K562 (cell line): ENCODE measurements at regions not wholly inside any gene's neighbourhood (a gene's known extent, or its start where the extent isn't known, plus 50 kb on each side); places are given as distances from the start of the nearest gene placed in this dataset.

Experiments
- ATAC-seq: fragments of 200-7000 bp; cut with Tn5 transposase; 3 replicates; pipeline ENCODE4 v1.9.1; 2020; ENCODE audit warnings: moderate library complexity
- BruUV-seq: library from RNA; stranded (reverse); fragments of 400-500 nt; replicated peaks from 2 replicates; lab custom pipeline; 2021; lab: Mats Ljungman, UMichigan
- CTCF ChIA-PET: fragments of 300-600 bp; formaldehyde crosslinking; extraction: SDS; loops from one replicate; lab custom pipeline; 2021; ENCODE audit warnings: low intra/inter-chr PET ratio; lab: Yijun Ruan, JAX
- POLR2A ChIA-PET: fragments of 300-600, 350-650 bp; sonication (Branson Sonifier 250); formaldehyde crosslinking; extraction: SDS; loops from one replicate; lab custom pipeline; 2021; ENCODE audit warnings: antibody characterized with exemption, inconsistent platforms; lab: Yijun Ruan, JAX
- DNase-seq, 4 experiments: peaks; one replicate each; pipeline versions ENCODE4 v3.0.0 to v3.0.0-alpha.2; 2011 to 2018; ENCODE audit warnings: low spot score in 3 of 4, mixed read lengths in 3 of 4; ENCODE audit errors: extremely low read depth in 1 of 4
- FAIRE-seq: peaks from 2 replicates; lab custom pipeline; 2011; peaks lifted over from hg19 to GRCh38; lab: Jason Lieb, UNC
- H2AFZ ChIP-seq: 2 replicates; pipeline ENCODE4 v1.6.0; 2011; ENCODE audit warnings: low read depth, low read length, control low read depth, inconsistent platforms
- H3K27ac ChIP-seq: fragments of 200-600 bp; 3 replicates; pipeline ENCODE4 v1.8.0; 2011; ENCODE audit warnings: low read depth, mild to moderate bottlenecking, control low read depth, inconsistent platforms, low read length, moderate library complexity, mixed read lengths; ENCODE audit errors: extremely low read depth
- H3K27me3 ChIP-seq, 2 experiments: fragments of 300-600 bp in 1 of 2; 2 replicates in 1 of 2; 3 replicates in 1 of 2; pipeline versions ENCODE4 v1.6.0 to v1.8.0; 2011; ENCODE audit warnings: inconsistent platforms in 2 of 2, low read length in 2 of 2, mild to moderate bottlenecking in 1 of 2, mixed read lengths in 1 of 2, moderate library complexity in 1 of 2; ENCODE audit not compliant: control insufficient read depth in 2 of 2, insufficient read depth in 2 of 2
- H3K36me3 ChIP-seq: fragments of 300-600 bp; 3 replicates; pipeline ENCODE4 v1.8.0; 2011; ENCODE audit warnings: mild to moderate bottlenecking, low read length, inconsistent platforms; ENCODE audit not compliant: control insufficient read depth, insufficient read depth
- H3K4me1 ChIP-seq, 2 experiments: fragments of 200-600 bp in 1 of 2; replicated peaks in 1 of 2; 2 replicates in 1 of 2; 3 replicates in 1 of 2; pipeline versions ENCODE4 v1.5.1 to v1.8.0; 2011; ENCODE audit warnings: inconsistent platforms in 2 of 2, low read length in 2 of 2, mild to moderate bottlenecking in 1 of 2, mixed read lengths in 1 of 2, moderate library complexity in 1 of 2; ENCODE audit not compliant: control insufficient read depth in 2 of 2, insufficient read depth in 2 of 2
- H3K4me2 ChIP-seq: 2 replicates; pipeline ENCODE4 v1.6.1; 2011; ENCODE audit warnings: low read length, control low read depth, inconsistent platforms, mixed read lengths; ENCODE audit not compliant: insufficient read depth
- H3K4me3 ChIP-seq: fragments of 200-600 bp; sonication (generic), shearing (Covaris generic); 2 replicates; pipeline ENCODE4 v1.5.1; 2016; ENCODE audit warnings: control low read depth, inconsistent platforms
- H3K79me2 ChIP-seq: fragments of 200-600 bp; 3 replicates; pipeline ENCODE4 v1.8.0; 2011; ENCODE audit warnings: low read length, inconsistent platforms; ENCODE audit not compliant: control insufficient read depth, insufficient read depth
- H3K9ac ChIP-seq, 2 experiments: 2 replicates each; pipeline versions ENCODE4 v1.6.0 to v1.6.1; 2011; ENCODE audit warnings: low read depth in 2 of 2, low read length in 2 of 2, control low read depth in 1 of 2, inconsistent platforms in 1 of 2, mild to moderate bottlenecking in 1 of 2, mixed read lengths in 1 of 2; ENCODE audit not compliant: insufficient read depth in 1 of 2
- H3K9me1 ChIP-seq: one replicate; pipeline ENCODE4 v1.6.0; 2011; ENCODE audit warnings: inconsistent platforms, mild to moderate bottlenecking, low read length, moderate library complexity; ENCODE audit not compliant: control insufficient read depth, insufficient read depth
- H3K9me3 ChIP-seq: replicated peaks from 2 replicates; pipeline ENCODE4 v1.5.1; 2011; ENCODE audit warnings: low read depth, low read length, inconsistent platforms; ENCODE audit not compliant: control insufficient read depth, insufficient read depth
- H4K20me1 ChIP-seq: replicated peaks from 2 replicates; pipeline ENCODE4 v1.6.1; 2011; ENCODE audit warnings: low read length, inconsistent platforms, mixed read lengths; ENCODE audit not compliant: control insufficient read depth, insufficient read depth
- CEBPG ChIP-seq, 3 experiments: fragments of 200-800 bp in 1 of 3; sonication (Bioruptor generic) in 1 of 3; sonication (generic) in 1 of 3; formaldehyde crosslinking in 1 of 3; IDR thresholded peaks in 2 of 3; conservative IDR thresholded peaks in 1 of 3; 2 replicates each; pipeline versions ENCODE4 v1.6.1 to v1.8.0; 2016 to 2022; ENCODE audit warnings: missing compliant biosample characterization in 2 of 3, missing genetic modification characterization in 2 of 3, mild to moderate bottlenecking in 1 of 3, missing genetic modification reagents in 1 of 3
- CHD2 ChIP-seq: IDR thresholded peaks from 2 replicates; pipeline ENCODE4 v1.6.1; 2011; ENCODE audit warnings: low read depth, low read length
- KDM5B ChIP-seq: fragments of 200-600 bp; sonication (generic); IDR thresholded peaks from 2 replicates; pipeline ENCODE4 v1.6.1; 2012; ENCODE audit warnings: low read depth, mild to moderate bottlenecking, moderate library complexity, low read length, control low read depth, inconsistent platforms; ENCODE audit not compliant: insufficient replicate concordance
- PTTG1 ChIP-seq: fragments of 450-650 bp; IDR thresholded peaks from 2 replicates; pipeline ENCODE4 v1.6.1; 2016; ENCODE audit warnings: low read depth, mild to moderate bottlenecking, missing genetic modification characterization, missing compliant biosample characterization
- WGBS: fragments of 100-300 bp; shearing (Covaris generic); methylation state at CpG from one replicate; pipeline ENCODE4 v1.1.6; 2016; ENCODE audit warnings: low coverage, mixed read lengths; ENCODE audit not compliant: insufficient coverage; ENCODE audit errors: missing lambda C conversion rate; 5-methylcytosine and 5-hydroxymethylcytosine counted together
- in situ Hi-C: fragments of 300-500 bp; cut with MboI; formaldehyde crosslinking; loops from 4 replicates; pipeline ENCODE4 v1.15.0; 2018; ENCODE audit warnings: inconsistent platforms, mixed read lengths
- intact Hi-C: fragments of 100-400 bp; cut with micrococcal nuclease; formaldehyde crosslinking; loops from 2 replicates; pipeline ENCODE4 v1.14.2; 2022

- Histone ChIP-seq H3K4me1 (no peaks in the 10 kb centered on the region), H3K36me3 (no peaks in the 10 kb centered on the region), H3K27me3 (no peaks in the 10 kb centered on the region), H3K9ac (no peak overlapping the region), H4K20me1 (no peaks in the 10 kb centered on the region), H3K4me2 (no peak overlapping the region), H3K79me2 (no peaks in the 10 kb centered on the region), H3K9me3 (no peaks in the 10 kb centered on the region), H3K27ac (no peak overlapping the region), H3K4me3 (no peak overlapping the region), H3K9me1 (no peaks in the 10 kb centered on the region), H2AFZ (no peak overlapping the region)
- no TSS peak for BruUV-seq
- in situ Hi-C loops (no loop called here), intact Hi-C loops (no loop called here)
- ChIA-PET CTCF (interaction anchor here (0.7 kb wide), 1 partner anchor 36 kb away, joined by 3 read pairs; no protein-coding TSS in a partner anchor), POLR2A (interaction anchor here (1.5 kb wide), 1 partner anchor 12 kb away, joined by 5 read pairs; no protein-coding TSS in a partner anchor)
- 0% methylated on average over 2 of the region's 2 CpGs for WGBS
- no peak for DNase-seq
- no peak for FAIRE-seq
- no peak for ATAC-seq
- TF ChIP-seq CEBPG (CRISPR knock-in tag; IDR thresholded peaks at IDR 0.05) (no peak), CEBPG (tag; conservative IDR thresholded peaks at IDR 0.05 in 1 of 2, IDR thresholded peaks at IDR 0.05 in 1 of 2) (no peak), KDM5B (no peak), PTTG1 (tag) (no peak)
These were observed 365.7 kb downstream of the GATA3 start for GRCh38 chr10:8420182-8420581.

DNA sequence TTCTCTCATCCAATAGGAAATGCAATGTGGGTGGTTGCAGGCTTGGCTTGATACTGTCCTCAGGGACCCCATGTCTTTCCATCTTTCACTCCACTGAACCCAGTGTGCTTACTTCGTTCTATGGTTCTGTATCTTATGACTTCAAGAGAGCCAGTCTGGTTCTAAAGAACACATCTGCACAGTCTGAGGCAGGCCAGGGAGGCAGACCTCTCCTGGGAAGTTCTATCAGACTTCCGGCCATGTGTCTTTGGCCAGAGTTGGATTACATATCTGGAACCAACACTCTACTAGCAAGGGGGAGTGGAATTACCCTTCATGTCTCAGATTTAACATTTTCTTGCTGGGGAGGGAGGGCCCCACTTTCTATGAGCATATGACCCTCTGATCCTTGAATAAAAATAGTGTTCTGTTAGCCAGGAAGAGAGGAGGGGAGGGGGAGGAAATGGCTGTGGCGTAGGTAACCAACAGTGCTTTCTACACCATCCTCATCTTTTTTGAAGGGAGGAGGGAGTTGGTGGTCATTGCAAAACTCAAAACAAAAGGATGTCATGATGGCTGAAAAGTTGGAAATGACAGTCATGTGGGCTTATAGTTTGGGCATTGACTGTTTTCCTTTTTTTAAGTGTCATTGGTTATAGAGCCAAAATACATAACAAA is 370.2 kb downstream of the GATA3 start:
- Histone ChIP-seq H2AFZ (no peak overlapping the region), H3K36me3 (no peaks in the 10 kb centered on the region), H3K27me3 (no peaks in the 10 kb centered on the region), H3K9me3 (no peaks in the 10 kb centered on the region), H3K9me1 (no peaks in the 10 kb centered on the region), H3K4me3 (no peak overlapping the region), H3K4me2 (no peak overlapping the region), H3K79me2 (no peaks in the 10 kb centered on the region), H4K20me1 (no peaks in the 10 kb centered on the region), H3K4me1 (no peaks in the 10 kb centered on the region), H3K9ac (no peak overlapping the region), H3K27ac (no peak overlapping the region)
- CTCF ChIA-PET, result no interaction called here
- WGBS, result 0% methylated on average over 2 of the region's 3 CpGs
- ATAC-seq (no peak), DNase-seq (no peak), FAIRE-seq (no peak)
- POLR2A ChIA-PET, result no interaction called here
- no TSS peak for BruUV-seq
- intact Hi-C loops, result no loop called here
- in situ Hi-C loops, result no loop called here
- no peak for TF ChIP-seq CHD2
